NT2/D1 (cell line): ENCODE measurements at regions not wholly inside any gene's neighbourhood (a gene's known extent, or its start where the extent isn't known, plus 50 kb on each side); places are given as distances from the start of the nearest gene placed in this dataset.

Experiments
- SUZ12 ChIP-seq: IDR thresholded peaks from 2 replicates; pipeline ENCODE4 v1.6.1; 2011; ENCODE audit not compliant: insufficient read length, insufficient read depth; ENCODE audit errors: extremely low read depth
- YY1 ChIP-seq: IDR thresholded peaks from 2 replicates; pipeline ENCODE4 v1.6.1; 2011; ENCODE audit not compliant: insufficient read length, insufficient read depth
- ZNF274 ChIP-seq: IDR thresholded peaks from 2 replicates; pipeline ENCODE4 v1.6.1; 2011; ENCODE audit warnings: mild to moderate bottlenecking, low read depth, low read length

DNA sequence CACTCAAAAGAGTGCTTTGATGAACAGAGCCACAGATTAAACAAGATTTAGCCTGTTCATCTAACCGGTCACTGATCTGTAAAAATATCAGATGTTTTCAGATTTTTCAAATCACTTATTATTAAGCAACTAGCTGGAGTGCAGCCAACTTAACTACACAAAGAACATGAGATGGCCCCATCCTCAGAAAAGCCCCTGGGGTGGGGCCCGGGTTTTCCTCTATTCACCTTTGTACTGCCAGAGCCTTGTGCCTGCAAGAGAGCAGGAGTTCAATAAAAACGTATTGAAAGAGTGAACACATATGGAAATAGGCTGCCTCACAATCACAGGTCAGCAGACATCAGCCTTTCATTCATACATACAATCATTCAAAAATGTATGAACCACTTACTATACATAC, 516.1 kb downstream of the OMA1 start:
- TF ChIP-seq YY1 (no peak), SUZ12 (no peak), ZNF274 (no peak)
